ENCODE measurements at regions not wholly inside any gene's neighbourhood (a gene's known extent, or its start where the extent isn't known, plus 50 kb on each side); places are given as distances from the start of the nearest gene placed in this dataset.
"Not testable (repeated sequence)": the region's sequence is repeated elsewhere in the genome, so short reads cannot be mapped to it uniquely, and the experiment has no call there.

DNA sequence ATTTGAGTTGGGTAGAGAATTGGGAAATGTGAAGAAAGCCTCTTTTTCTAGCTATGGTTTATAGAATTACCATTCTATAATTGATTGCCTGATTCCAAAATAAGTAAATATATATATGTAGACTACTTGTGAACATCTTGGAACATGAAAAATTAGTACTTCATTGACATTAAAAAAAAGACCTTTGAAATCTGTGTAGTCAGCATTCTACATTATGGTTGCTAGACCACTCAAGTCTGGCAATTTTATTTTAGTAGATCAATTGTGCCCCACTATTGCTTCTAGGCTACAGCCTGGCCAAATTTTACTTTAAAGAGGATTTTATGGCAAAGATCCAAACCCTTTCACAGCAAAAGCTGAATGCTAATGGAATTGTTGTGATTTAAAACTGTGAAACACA is 279.8 kb downstream of the IKZF2 start:
- DNase-seq (ENCODE audit: low spot score) = no peak

DNA sequence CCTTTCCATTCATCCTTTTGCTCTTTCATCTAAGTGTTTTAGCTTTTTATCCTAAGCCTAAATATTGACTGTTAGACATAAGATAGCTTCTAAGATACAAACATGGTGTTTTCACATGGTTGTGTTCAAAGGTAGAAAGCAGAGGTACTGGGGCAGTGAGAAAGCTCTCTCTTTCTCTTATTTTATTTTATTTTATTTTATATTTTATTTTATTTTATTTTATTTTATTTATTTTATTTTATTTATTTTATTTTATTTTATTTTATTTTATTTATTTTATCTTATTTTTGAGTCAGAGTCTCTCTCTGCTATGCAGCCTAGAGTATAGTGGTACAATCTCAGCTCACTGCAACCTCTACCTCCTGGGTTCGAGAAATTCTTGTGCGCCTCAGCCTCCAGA is 287.2 kb downstream of the IKZF2 start:
- DNase-seq (ENCODE audit: low spot score) = no peak

DNA sequence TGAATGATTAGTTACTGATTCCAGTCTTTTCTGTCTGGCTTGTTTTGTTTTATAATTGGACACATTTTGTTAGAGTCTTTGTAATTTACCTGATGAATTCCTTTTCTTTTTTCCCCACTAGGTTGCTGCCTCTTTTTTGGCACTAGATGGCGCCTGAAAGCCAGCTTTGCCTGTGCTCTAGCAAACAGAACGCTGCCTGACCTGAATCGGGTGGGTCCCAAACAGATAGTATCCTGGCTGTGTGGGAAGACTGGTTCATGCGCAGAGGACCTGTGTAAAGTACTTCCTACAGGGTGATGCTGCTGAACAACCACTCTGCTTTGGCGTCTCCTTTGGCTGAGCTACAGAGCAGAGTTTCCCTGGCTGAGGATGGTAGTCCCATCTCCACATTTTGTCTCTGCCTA is 288.2 kb downstream of the IKZF2 start:
- DNase-seq (ENCODE audit: low spot score) = peak; percentile 48

DNA sequence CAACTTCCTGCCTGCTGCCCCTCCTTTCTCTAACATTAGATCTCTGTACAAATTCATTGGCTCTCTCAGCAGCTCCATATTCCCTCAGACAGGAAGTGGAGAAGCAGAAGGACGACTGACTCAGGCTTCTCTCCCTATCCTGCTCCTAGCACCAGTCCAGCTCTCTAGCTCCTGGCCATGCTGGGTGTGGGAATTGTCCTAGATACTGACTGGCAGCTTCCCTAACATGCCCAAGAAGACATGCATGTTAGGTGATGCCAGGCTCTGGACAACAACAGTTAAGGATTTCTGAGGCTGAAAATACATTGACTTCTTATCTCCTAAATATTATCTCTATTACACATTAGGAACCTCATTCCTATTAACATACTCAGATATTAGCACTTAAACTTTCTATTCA is 292.9 kb downstream of the IKZF2 start:
- no peak for DNase-seq (ENCODE audit: low spot score)

DNA sequence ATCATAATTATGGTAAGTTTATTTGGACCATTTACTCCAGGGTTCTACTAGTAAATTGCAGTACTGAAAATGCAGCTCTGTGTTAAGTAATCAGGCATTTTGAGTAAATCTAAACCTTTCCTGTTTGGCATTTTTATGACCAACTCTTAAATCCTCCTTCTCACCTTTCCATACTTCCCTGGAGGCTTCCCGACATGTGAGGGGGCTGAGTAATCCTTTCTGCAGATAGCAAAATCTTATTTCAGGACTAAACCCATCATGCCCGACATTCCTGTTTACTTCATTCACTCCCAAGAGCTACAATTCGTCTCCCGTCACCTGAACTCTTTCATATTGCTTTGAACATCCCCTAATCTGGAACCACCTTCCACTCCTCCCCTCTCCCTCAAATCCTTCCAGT is 296.6 kb downstream of the IKZF2 start:
- no peak for DNase-seq (ENCODE audit: low spot score)

DNA sequence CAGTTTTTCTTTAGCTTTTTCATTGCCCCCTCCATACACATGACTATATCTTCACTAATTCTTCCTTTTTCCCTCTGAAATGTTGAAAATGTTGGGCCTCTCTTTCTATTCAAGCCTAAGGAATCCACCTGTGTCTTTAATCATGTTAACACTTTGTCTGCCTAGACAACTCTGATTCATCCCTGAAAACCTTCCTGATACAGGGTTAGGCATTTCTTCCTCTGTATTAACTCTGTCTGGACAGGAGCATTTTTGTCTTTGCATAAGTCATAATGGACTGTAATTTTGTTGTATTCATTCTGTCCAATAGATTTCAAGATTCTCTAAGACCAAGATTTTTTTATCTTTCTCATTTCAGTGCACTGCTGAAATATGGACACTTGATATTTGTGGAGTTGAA is 297.3 kb downstream of the IKZF2 start:
- DNase-seq (ENCODE audit: low spot score) = no peak

DNA sequence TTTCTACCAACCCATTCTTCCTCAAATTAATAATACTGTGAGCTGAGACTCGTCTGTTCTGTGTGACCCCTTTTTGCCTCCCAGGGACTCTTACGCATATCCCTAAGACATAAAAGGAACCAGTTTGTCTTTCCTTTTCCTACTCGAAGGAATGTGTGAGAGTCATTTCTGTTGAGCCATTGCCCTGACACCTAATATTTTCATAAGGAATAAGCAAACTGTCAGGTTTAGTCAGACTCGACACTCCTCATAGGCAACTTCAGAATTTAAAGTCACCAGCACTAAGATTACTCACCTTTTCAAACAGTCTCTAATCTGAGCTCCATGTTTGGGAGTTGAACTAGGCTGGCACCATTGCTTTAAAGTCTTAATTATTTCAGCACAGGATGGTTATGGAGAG is 305.5 kb downstream of the IKZF2 start:
- peak; percentile 44 for DNase-seq (ENCODE audit: low spot score)

DNA sequence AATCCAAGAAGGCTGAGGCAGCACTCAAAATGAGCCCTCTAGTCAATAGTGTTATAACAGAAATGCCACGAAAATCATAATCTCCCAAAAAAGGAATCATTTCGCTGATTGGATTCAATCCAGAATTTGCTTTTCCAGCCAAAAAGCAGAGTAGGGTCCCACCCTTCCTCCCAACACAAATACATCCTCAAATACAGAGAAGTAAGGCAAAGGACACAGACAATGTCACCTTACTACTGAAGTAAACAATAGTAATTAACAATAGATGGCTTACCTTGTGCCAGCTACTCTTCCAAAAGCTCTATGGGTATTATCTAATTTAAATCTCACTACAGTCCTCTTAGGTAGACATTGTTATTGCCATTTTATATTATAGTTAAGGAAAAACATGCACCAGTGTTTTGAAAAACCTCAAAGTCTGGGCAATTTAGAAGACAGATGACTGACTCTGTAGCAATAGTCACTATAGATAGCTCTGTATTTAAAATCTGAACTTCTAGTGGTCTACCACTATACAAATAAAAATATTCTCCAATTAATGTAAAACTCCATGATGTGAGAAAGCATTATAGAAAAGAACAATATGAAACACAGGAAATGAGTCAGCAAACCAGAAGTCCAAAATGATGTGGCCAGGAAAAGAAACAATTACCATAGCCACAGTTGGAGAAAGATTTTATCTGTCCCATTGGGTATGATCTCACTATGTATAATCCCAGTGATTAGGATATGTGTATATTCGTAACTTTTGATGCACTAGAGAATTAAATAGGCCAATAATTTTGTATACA is 305.0 kb upstream of the ERBB4 start:
- DNase-seq (ENCODE audit: low spot score) = peak; percentile 92

DNA sequence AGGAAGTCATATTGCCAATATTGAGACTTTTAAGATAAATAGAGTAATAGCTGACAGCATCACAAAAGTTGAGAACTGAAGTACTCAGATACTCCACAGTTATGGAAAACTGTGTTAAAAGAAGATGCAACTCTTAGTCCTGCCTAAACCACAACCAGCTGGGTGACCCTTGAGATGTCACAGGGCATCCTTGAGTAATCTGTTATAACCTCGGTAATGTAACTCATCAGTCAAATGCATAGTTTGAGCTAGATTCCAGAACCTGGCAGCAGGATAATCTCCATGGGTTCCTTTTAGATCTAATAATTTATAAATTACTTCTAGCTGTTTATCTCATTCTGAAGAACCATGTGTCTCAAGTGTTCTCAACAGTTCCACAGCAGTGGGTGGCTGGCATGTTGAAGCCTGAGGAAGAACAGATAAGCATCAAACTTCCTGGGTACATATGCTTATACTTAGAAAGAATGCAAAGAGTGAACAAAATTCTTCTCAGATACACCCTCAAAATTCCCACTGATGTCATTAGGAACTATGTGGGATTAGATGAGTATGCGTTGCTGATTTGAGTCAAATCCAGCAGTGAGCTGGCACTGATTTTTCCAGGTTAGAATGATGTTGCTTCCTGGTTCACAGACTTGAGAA is 304.1 kb upstream of the ERBB4 start:
- peak; percentile 76 for DNase-seq (ENCODE audit: low spot score)

DNA sequence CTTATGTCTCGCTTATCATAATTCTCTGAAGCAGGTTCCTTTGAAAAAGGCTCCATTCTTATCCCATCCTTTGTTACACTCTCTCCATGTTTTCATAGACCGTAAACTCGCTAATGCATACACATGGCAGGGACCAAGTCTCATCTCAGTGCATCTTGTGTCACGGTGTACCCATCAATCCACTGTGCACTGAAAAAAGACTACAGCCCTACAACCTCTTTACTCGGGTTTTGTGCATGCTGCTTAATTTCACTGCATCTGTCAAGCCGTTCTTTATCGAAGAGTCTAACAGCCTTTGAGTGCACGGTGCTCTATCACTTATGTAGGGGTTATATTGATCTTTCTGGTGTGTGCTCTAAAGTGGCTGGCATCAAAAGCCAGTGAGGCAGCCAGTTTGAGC is 302.9 kb upstream of the ERBB4 start:
- DNase-seq (ENCODE audit: low spot score) = no peak

DNA sequence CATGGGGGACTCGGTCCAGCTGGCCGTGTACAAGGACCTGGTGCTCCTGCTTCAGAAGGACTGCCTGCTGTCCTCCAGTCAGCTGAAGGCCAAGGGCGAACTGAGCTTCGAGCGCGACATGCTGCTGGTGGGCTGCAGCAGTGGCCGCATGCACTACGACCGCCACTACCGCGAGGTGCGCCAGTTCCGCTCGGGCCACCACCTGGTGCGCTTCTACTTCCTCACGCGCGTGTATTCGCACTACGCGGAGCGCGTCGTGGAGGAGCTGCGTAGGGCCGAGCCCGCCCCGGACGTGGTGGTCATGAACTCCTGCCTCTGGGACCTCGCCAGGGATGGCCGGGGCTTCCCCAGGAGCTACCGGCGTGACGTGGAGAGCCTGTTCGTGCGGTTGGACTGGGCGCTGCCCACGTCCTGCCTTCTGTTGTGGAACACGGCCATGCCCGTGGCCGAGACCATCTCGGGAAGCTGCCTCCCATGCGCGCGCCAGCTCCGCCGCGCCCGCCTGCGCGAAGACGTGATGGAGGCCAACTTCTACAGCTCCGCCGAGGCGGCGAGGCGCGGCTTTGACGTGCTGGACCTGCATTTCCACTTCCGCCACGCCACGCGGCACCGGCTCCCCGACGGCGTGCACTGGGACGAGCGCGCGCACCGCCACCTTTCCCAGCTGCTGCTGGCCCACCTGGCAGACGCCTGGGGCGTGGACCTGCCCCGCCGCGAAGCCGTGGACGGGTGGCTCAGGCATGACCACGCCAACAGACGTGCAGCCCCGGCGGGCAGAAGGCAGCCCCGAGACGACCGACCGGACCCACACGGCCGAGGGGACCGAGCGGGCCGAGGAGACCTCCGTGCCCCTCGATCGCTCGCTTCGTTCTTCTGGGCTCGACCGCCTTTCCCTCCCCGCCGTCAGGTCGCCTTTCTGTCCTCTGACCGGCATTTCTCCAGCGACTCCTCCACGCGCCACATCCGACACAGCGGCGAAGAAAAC is 293.9 kb upstream of the ERBB4 start:
- no peak for DNase-seq (ENCODE audit: low spot score)

DNA sequence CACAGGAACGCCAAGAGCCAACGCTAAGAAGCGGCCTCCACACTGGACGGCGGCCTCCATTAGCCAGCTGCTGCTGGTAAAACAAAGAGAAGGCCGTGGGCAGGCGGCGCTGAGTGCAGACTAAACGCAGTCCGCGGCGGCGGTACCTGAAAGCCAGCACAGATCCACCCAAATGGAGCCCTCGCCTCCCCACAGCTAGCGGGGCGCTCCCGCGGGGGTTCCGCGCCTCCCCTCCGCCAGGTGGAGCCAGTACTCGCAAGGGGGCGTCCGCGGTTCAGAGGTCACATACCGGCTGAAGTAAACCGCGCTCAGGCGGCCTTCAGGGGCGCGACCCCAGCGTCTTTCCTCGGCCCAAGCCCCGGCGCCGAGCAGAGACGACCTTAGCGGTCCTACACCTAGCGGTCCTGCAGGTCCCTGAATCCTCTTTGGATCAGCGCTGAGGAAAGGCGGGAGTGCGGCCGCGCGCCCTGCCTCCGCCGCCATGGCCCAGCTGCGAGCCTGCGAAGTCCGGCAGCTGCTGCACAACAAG is 293.1 kb upstream of the ERBB4 start:
- no peak for DNase-seq (ENCODE audit: low spot score)

DNA sequence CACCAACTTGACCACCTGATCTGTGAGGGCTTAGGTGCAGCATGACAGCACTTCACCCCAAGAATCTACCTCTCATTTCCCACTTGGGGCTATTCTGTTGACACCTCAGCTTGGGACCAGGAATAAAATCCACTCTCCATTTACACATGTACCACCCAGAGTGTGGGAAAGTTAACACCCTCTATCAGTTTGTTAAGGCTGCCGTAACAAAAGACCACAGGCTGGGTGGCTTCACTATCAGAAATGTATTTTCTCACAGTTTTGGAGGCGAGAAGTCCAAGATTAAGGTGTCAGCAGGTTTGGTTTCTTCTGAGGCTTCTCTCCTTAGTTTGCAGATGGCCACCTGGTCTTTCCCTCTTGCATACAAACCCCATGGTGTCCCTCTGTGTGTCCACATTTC is 277.7 kb upstream of the ERBB4 start:
- no peak for DNase-seq (ENCODE audit: low spot score)

DNA sequence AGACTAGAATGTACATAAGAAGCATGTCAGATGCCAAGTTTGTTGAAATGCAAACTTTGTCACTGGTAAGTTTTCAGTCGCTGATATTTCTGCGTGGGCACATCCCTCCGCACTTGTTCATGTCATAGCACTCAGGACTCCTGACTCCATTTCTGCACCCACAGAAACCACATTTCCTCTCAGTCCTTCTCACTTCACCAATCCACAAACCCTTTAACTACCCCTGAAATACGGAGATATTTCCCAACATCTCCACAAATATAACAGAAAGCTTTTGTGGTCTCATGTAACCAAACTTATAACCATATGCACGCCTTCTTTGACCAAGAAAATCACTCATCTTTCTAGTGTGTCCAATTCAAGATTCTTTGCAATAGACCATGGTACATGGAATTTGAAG is 276.9 kb upstream of the ERBB4 start:
- no peak for DNase-seq (ENCODE audit: low spot score)

DNA sequence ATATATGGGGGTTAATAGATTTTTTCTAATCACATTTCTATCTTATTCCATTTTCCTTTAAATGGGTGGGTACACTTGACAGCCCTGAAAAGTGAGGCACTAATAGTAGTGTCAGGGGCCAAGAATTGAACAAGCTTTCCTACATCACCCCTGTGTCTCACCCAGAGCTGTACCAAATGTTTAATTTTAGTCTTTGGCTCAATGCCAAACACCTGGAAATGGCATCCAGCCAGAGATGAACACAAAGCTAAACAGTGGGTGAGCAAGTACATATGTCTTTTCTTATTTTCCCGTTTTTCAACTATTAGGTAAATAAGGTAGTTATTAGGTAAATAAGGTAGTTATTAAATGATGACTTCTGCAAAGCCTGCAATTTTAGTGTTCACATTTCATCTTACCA is 276.3 kb upstream of the ERBB4 start:
- DNase-seq (ENCODE audit: low spot score) = no peak

DNA sequence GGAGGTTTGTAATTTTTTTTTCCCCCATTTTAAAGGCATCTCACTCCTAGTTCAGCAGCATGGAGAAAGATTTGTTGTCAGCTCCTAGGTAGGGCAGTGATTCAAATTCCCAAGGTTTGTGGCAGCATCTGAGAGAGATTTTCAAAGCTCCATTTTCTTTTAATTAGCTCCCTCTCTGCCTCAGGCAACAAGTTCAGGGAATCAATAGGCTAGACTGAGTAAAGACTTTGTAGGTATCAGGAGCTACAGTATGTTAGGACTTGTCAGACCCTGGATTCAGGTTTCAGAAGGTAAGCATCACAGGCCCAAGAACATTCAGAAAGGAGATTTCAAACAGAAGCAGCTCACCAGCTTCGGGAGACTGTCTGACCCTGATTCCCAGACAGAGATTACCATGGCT is 273.3 kb upstream of the ERBB4 start:
- no peak for DNase-seq (ENCODE audit: low spot score)

DNA sequence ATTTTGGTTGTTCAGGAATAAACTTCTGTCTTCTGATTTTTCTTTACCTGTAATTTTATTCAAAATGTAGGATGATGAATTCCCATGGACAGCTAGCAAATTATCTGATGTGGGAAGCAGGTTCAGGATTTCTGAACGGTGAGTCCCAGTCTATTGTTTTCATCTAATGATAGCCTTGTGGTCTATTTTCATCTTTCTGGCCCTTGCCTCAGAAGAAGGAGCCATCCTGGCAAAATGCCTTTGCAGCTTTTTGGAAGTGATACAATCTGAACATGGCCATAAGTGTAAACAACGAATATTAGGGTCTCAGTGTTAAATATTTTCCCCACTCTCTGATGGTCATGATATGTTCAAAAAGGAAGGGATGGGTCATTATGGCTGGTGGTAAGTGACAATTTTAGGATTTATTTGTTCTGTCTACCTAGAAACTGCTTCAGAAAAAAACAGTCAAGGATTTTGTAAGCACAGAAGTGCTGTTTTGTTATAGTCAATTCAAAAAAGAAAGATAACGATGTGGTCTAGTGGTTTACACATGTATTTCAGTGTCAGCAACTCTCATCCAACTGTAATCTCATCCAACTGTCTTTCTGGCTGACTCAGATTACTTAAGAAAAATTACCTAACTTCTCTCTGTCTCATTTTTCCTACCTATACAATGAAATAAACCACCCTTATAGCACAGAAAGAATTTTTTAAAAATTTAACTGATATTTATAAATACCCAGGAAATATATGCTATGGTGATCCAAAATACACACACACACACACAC is 272.6 kb upstream of the ERBB4 start:
- DNase-seq (ENCODE audit: low spot score) = no peak

DNA sequence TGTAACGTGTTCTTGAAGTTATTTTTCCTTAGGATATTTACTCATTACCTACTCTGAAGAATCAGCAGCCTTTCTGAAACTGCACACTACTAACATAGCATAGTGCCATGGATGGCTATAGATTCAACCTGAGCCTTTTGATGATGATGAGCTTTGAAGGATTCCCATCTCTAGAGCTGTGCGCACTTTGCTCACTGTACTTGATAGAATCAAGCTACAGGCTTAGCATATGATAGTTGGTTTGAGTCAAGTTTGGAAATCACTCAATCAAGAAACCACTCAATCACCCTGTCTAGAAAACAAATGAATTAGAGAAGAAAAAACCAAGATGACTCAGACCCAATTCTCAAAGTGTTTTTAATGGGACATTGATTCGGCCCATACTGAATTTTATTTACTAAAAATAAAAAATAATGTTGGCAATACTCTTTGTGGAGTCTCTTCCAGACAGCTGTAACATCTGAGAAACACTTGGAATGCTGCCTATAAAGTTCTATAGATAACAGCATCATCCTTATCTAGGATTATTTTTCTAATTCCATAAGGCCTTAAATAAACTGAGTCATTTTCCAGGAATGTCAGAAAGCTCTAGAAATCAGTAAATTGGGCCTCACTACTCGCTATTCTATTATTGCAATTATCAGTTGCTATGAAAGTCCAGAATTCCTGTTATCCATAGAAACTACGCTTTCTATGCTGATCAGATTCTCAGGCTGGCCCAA is 259.0 kb upstream of the ERBB4 start:
- no peak for DNase-seq (ENCODE audit: low spot score)

DNA sequence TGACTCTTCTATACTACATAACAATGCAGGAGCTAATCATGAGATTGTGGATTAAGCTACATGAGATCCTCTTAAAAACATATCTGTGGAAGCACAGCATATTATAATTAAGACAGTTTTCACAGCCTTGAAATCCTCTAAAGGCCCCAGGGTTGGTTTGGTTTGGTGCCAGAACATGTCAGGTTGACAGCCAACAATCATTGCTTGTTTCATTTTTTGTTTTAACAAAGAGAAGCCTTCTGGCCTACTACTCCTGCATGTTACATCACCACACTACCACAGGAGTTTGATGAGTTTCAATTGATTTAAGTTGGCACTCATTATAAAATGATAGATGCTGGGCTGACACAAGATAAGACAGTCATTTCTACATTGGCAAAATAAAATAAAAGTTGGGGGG is 255.9 kb upstream of the ERBB4 start:
- DNase-seq (ENCODE audit: low spot score) = no peak

DNA sequence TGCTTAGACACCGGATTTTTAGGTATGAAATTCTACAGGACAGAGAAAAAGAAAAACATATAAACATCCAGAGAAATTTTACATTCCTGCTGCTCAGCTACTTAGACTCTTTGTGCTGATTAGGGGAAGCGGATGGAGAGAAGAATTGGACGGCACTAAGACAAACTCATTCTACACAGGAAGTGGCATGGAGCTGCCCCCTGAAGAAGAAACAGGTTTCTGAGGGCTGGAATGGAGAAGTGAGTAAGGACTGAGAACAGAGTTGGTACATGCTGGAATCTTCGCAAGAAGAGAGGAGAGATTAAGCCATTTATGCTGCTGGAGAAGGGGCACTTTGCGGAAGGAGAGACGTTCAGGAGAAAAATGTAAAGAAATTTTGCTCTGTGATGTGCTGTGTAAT is 253.0 kb upstream of the ERBB4 start:
- DNase-seq (ENCODE audit: low spot score) = no peak

DNA sequence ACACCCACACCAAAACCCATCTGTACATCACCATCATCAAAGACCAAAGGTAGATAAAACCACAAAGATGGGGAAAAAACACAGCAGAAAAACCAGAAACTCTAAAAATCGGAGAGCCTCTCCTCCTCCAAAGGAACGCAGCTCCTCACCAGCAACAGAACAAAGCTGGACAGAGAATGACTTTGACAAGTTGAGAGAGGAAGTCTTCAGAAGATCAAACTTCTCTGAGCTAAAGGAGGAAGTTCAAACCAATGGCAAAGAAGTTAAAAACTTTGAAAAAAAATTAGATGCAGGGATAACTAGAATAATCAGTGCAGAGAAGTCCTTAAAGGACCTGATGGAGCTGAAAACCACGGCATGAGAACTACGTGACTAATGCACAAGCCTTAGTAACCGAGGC is 247.5 kb upstream of the ERBB4 start:
- DNase-seq (ENCODE audit: low spot score) = not testable (repeated sequence)

All from A172 (cell line).